ENCODE measurements at regions not wholly inside any gene's neighbourhood (a gene's known extent, or its start where the extent isn't known, plus 50 kb on each side); places are given as distances from the start of the nearest gene placed in this dataset.
"Not testable (repeated sequence)": the region's sequence is repeated elsewhere in the genome, so short reads cannot be mapped to it uniquely, and the experiment has no call there.

- Histone ChIP-seq H3K9me3 (ENCODE audit: low read length) (no peaks in the 10 kb centered on the region), H4K20me1 (ENCODE audit: insufficient read depth, low read length) (no peaks in the 10 kb centered on the region), H3K27ac (ENCODE audit: low read depth, low read length, poor library complexity, severe bottlenecking) (no peak overlapping the region), H3K79me2 (ENCODE audit: insufficient read depth, low read length) (no peaks in the 10 kb centered on the region), H3K9me2 (ENCODE audit: low read depth, low read length) (no peaks in the 10 kb centered on the region), H3K27me3 (ENCODE audit: insufficient read depth, low read length) (no peaks in the 10 kb centered on the region), H3K4me2 (ENCODE audit: low read length) (no peak overlapping the region), H3F3A (ENCODE audit: insufficient read depth, low read length) (no peaks in the 10 kb centered on the region), H3K4me3 (ENCODE audit: low read depth, low read length, poor library complexity, severe bottlenecking) (no peak overlapping the region), H3K9ac (ENCODE audit: low read length) (no peak overlapping the region), H2AFZ (ENCODE audit: low read length) (no peak overlapping the region), H3K4me1 (ENCODE audit: insufficient read depth, low read length, severe bottlenecking) (peaks cover 5% of the 10 kb centered on the region), H3K36me3 (ENCODE audit: insufficient read depth, low read length) (no peaks in the 10 kb centered on the region)
- TF ChIP-seq CTCF (IDR thresholded peaks at IDR 0.05; ENCODE audit: low read length), result no peak
- TF ChIP-seq EZH2 (IDR thresholded peaks at IDR 0.05; ENCODE audit: borderline replicate concordance, low read length), result no peak
Measured at GRCh38 chr2:63700271-63700670, 111.5 kb downstream of the MDH1 start.

- no peak overlapping the region for H3K27ac ChIP-seq (ENCODE audit: low read depth, low read length, poor library complexity, severe bottlenecking)
- no peak overlapping the region for H3K4me2 ChIP-seq (ENCODE audit: low read length)
- no peaks in the 10 kb centered on the region for H3K9me3 ChIP-seq (ENCODE audit: low read length)
- no peak for TF ChIP-seq EZH2 (IDR thresholded peaks at IDR 0.05; ENCODE audit: borderline replicate concordance, low read length)
- no peak for TF ChIP-seq CTCF (IDR thresholded peaks at IDR 0.05; ENCODE audit: low read length)
- H3K4me1 ChIP-seq (ENCODE audit: insufficient read depth, low read length, severe bottlenecking), result peaks cover 5% of the 10 kb centered on the region
- no peaks in the 10 kb centered on the region for H3F3A ChIP-seq (ENCODE audit: insufficient read depth, low read length)
- H4K20me1 ChIP-seq (ENCODE audit: insufficient read depth, low read length), result no peaks in the 10 kb centered on the region
- H3K79me2 ChIP-seq (ENCODE audit: insufficient read depth, low read length), result no peaks in the 10 kb centered on the region
- H3K36me3 ChIP-seq (ENCODE audit: insufficient read depth, low read length), result no peaks in the 10 kb centered on the region
- H3K4me3 ChIP-seq (ENCODE audit: low read depth, low read length, poor library complexity, severe bottlenecking), result no peak overlapping the region
- H3K9ac ChIP-seq (ENCODE audit: low read length), result no peak overlapping the region
- H3K27me3 ChIP-seq (ENCODE audit: insufficient read depth, low read length), result no peaks in the 10 kb centered on the region
- no peak overlapping the region for H2AFZ ChIP-seq (ENCODE audit: low read length)
- H3K9me2 ChIP-seq (ENCODE audit: low read depth, low read length), result no peaks in the 10 kb centered on the region
Measured at GRCh38 chr2:63701406-63701805, 112.6 kb downstream of the MDH1 start.

- not testable (repeated sequence) for H4K20me1 ChIP-seq (ENCODE audit: insufficient read depth, low read length); H3K4me3 ChIP-seq (ENCODE audit: low read depth, low read length, poor library complexity, severe bottlenecking); H3K27me3 ChIP-seq (ENCODE audit: insufficient read depth, low read length); H3K9ac ChIP-seq (ENCODE audit: low read length); H3K27ac ChIP-seq (ENCODE audit: low read depth, low read length, poor library complexity, severe bottlenecking); H2AFZ ChIP-seq (ENCODE audit: low read length); H3K79me2 ChIP-seq (ENCODE audit: insufficient read depth, low read length); H3K9me3 ChIP-seq (ENCODE audit: low read length); H3K4me2 ChIP-seq (ENCODE audit: low read length); H3K4me1 ChIP-seq (ENCODE audit: insufficient read depth, low read length, severe bottlenecking); H3K9me2 ChIP-seq (ENCODE audit: low read depth, low read length); H3K36me3 ChIP-seq (ENCODE audit: insufficient read depth, low read length); H3F3A ChIP-seq (ENCODE audit: insufficient read depth, low read length)
Measured at GRCh38 chr2:63706084-63706483, 117.3 kb downstream of the MDH1 start.

- Histone ChIP-seq H3F3A (ENCODE audit: insufficient read depth, low read length) (0 out of 2 replicates have a peak, but pooled peaks cover 2% of the 10 kb centered on the region), H4K20me1 (ENCODE audit: insufficient read depth, low read length) (no peaks in the 10 kb centered on the region), H3K4me2 (ENCODE audit: low read length) (no peak overlapping the region), H3K9me2 (ENCODE audit: low read depth, low read length) (no peaks in the 10 kb centered on the region), H3K27me3 (ENCODE audit: insufficient read depth, low read length) (no peaks in the 10 kb centered on the region), H3K27ac (ENCODE audit: low read depth, low read length, poor library complexity, severe bottlenecking) (no peak overlapping the region), H3K9me3 (ENCODE audit: low read length) (no peaks in the 10 kb centered on the region), H3K4me3 (ENCODE audit: low read depth, low read length, poor library complexity, severe bottlenecking) (no peak overlapping the region), H2AFZ (ENCODE audit: low read length) (no peak overlapping the region), H3K4me1 (ENCODE audit: insufficient read depth, low read length, severe bottlenecking) (no peaks in the 10 kb centered on the region), H3K79me2 (ENCODE audit: insufficient read depth, low read length) (no peaks in the 10 kb centered on the region), H3K36me3 (ENCODE audit: insufficient read depth, low read length) (no peaks in the 10 kb centered on the region), H3K9ac (ENCODE audit: low read length) (no peak overlapping the region)
- TF ChIP-seq CTCF (IDR thresholded peaks at IDR 0.05; ENCODE audit: low read length) (no peak), EZH2 (IDR thresholded peaks at IDR 0.05; ENCODE audit: borderline replicate concordance, low read length) (no peak)
Measured at GRCh38 chr2:63710732-63711131, 122.0 kb downstream of the MDH1 start.
